Pancreas (tissue), 10 donors: ENCODE measurements at regions not wholly inside any gene's neighbourhood (a gene's known extent, or its start where the extent isn't known, plus 50 kb on each side); places are given as distances from the start of the nearest gene placed in this dataset.

Experiments used
- ATAC-seq, 4 donors: fragments of 200-7000 bp; cut with Tn5 transposase; one replicate each; pipeline versions ENCODE4 v1.8.0 to v1.9.1; 2020; ENCODE audit warnings: mild to moderate bottlenecking in 4 of 4, moderate library complexity in 4 of 4
- DNase-seq, 6 donors: peaks; one replicate each; pipeline ENCODE4 v3.0.0-alpha.2; 2020
- FAIRE-seq: peaks from 2 replicates; lab custom pipeline; 2012; peaks lifted over from hg19 to GRCh38; lab: Jason Lieb, UNC
- H3K27ac ChIP-seq, 4 donors: fragments of 200-600 bp; sonication (generic); 1 replicate in 3 of 4; 2 replicates in 1 of 4; pipeline versions ENCODE4 v1.5.0 to v1.8.0; 2020
- H3K27me3 ChIP-seq, 4 donors: fragments of 200-600 bp; one replicate each; pipeline ENCODE4 v1.8.0; 2021
- H3K36me3 ChIP-seq, 3 donors: fragments of 200-600 bp; sonication (generic) in 1 of 3; one replicate each; pipeline versions ENCODE4 v1.5.0 to v1.8.0; 2020 to 2021
- H3K4me1 ChIP-seq, 3 donors: fragments of 200-600 bp; one replicate each; pipeline ENCODE4 v1.8.0; 2021
- H3K4me3 ChIP-seq, 4 donors: fragments of 200-600 bp; sonication (generic) in 2 of 4; one replicate each; pipeline versions ENCODE4 v1.5.0 to v1.8.0; 2020 to 2021
- H3K9me3 ChIP-seq, 4 donors: fragments of 200-600 bp; one replicate each; pipeline ENCODE4 v1.8.0; 2021
- CTCF ChIP-seq, 4 donors: fragments of 200-600 bp; sonication (generic) in 3 of 4; IDR thresholded peaks; one replicate each; pipeline versions ENCODE4 v1.5.0 to v1.8.0; 2021; ENCODE audit warnings: antibody characterized with exemption in 4 of 4
- WGBS, 2 donors: extraction: QIAGEN DNeasy Blood & Tissue Kit; methylation state at CpG; one replicate each; pipeline ENCODE4 v1.1.7; 2013; 5-methylcytosine and 5-hydroxymethylcytosine counted together
- intact Hi-C, 3 donors: fragments of 100-400 bp; cut with DNase I; formaldehyde crosslinking; loops; one replicate each; pipeline versions ENCODE4 v1.11.1 to v1.14.2; 2022
- donor health status: healthy with polysubstance abuse.
- donor health status: DM: no; HTN: no; CAD: no; lungs with moderate emphysema.
- donor health status: DM: no; HTN: no; CAD: no.
- donor health status: control.
- donor health status: control.
- donor health status: Bipolar disorder and iron deficiency.
- donor health status: DM: yes; HTN: yes; CAD: no.
- donor health status: DM: no; HTN: no; CAD: no.
- donor health status: DM: no; HTN: no; CAD: no.
- donor health status: DM: yes; HTN: yes; CAD: no.

- H3K9me3 ChIP-seq, result no peaks in the 10 kb centered on the region
- H3K27me3 ChIP-seq, result no peaks in the 10 kb centered on the region
- peak; percentile 26 for FAIRE-seq
- no peak for DNase-seq
- TF ChIP-seq CTCF (IDR thresholded peaks at IDR 0.05), result no peak
- no peaks in the 10 kb centered on the region for H3K36me3 ChIP-seq
- no peaks in the 10 kb centered on the region for H3K4me1 ChIP-seq
- H3K4me3 ChIP-seq, result no peak overlapping the region
- WGBS, 2 donors, result 46 to 50% methylated on average over 3 of the region's 3 CpGs
- H3K27ac ChIP-seq, result no peak overlapping the region
- intact Hi-C loops, result no loop called here
- ATAC-seq, result no peak
Observed at GRCh38 chr2:144995482-144995881, 475.6 kb upstream of the ZEB2 start.

GRCh38 chr2:144990661-144991060 lies 470.7 kb upstream of the ZEB2 start:
- intact Hi-C loops, result no loop called here

GRCh38 chr2:144989579-144990270 lies 469.8 kb upstream of the ZEB2 start:
- DNase-seq, result no peak
- Histone ChIP-seq H3K27me3 (no peaks in the 10 kb centered on the region), H3K4me1 (no peaks in the 10 kb centered on the region), H3K4me3 (no peak overlapping the region), H3K27ac (no peak overlapping the region), H3K9me3 (no peaks in the 10 kb centered on the region), H3K36me3 (no peaks in the 10 kb centered on the region)
- ATAC-seq, result no peak
- no peak for FAIRE-seq
- TF ChIP-seq CTCF (IDR thresholded peaks at IDR 0.05), result no peak
- intact Hi-C loops, result no loop called here
- 66 to 74% methylated on average over 2 of the region's 2 CpGs for WGBS, 2 donors

More at GRCh38 chr2:144990661-144991060, 470.7 kb upstream of the ZEB2 start:
- Histone ChIP-seq H3K27ac (no peak overlapping the region), H3K9me3 (no peaks in the 10 kb centered on the region), H3K36me3 (no peaks in the 10 kb centered on the region), H3K27me3 (no peaks in the 10 kb centered on the region), H3K4me3 (no peak overlapping the region), H3K4me1 (no peaks in the 10 kb centered on the region)
- no peak for FAIRE-seq
- 93 to 95% methylated on average over 1 of the region's 1 CpG for WGBS, 2 donors
- DNase-seq, result no peak
- no peak for ATAC-seq
- no peak for TF ChIP-seq CTCF (IDR thresholded peaks at IDR 0.05)

GRCh38 chr2:144988591-144988990 lies 468.7 kb upstream of the ZEB2 start:
- H3K27me3 ChIP-seq, result no peaks in the 10 kb centered on the region
- DNase-seq (no peak), FAIRE-seq (no peak), ATAC-seq (no peak)
- intact Hi-C loops, result no loop called here
- no peak for TF ChIP-seq CTCF (IDR thresholded peaks at IDR 0.05)
- H3K36me3 ChIP-seq, result no peaks in the 10 kb centered on the region
- no peaks in the 10 kb centered on the region for H3K9me3 ChIP-seq
- H3K4me3 ChIP-seq, result no peak overlapping the region
- no peak overlapping the region for H3K27ac ChIP-seq
- no peaks in the 10 kb centered on the region for H3K4me1 ChIP-seq

- FAIRE-seq (no peak), DNase-seq (no peak), ATAC-seq (no peak)
- Histone ChIP-seq H3K4me1 (no peaks in the 10 kb centered on the region), H3K27ac (no peak overlapping the region), H3K9me3 (no peaks in the 10 kb centered on the region), H3K36me3 (no peaks in the 10 kb centered on the region), H3K27me3 (no peaks in the 10 kb centered on the region), H3K4me3 (no peak overlapping the region)
- WGBS, 2 donors, result 73 to 78% methylated on average over 2 of the region's 2 CpGs
- intact Hi-C loops, result no loop called here
- no peak for TF ChIP-seq CTCF (IDR thresholded peaks at IDR 0.05)
Observed at GRCh38 chr2:144986691-144987090, 466.8 kb upstream of the ZEB2 start.
